GM10266 (cell line): ENCODE measurements at regions not wholly inside any gene's neighbourhood (a gene's known extent, or its start where the extent isn't known, plus 50 kb on each side); places are given as distances from the start of the nearest gene placed in this dataset.

Experiments
- DNase-seq: peaks from one replicate; pipeline ENCODE4 v3.0.0; 2012; ENCODE audit errors: extremely low spot score
- CTCF ChIP-seq: IDR thresholded peaks from 2 replicates; pipeline ENCODE4 v1.5.1; 2012; ENCODE audit warnings: mild to moderate bottlenecking, low read depth; ENCODE audit not compliant: control insufficient read depth, insufficient read depth; ENCODE audit errors: missing control alignments

- no peak for TF ChIP-seq CTCF
- DNase-seq, result no peak
Observed at GRCh38 chr22:49100316-49100715, 727.4 kb downstream of the BRD1 start.

GRCh38 chr22:49099496-49100124, 728.1 kb downstream of the BRD1 start:
- DNase-seq, result no peak
- no peak for TF ChIP-seq CTCF

- DNase-seq, result no peak
- TF ChIP-seq CTCF, result no peak
Observed at GRCh38 chr22:49099089-49099488, 728.6 kb downstream of the BRD1 start.

GRCh38 chr22:49097966-49098365, 729.7 kb downstream of the BRD1 start:
- TF ChIP-seq CTCF, result no peak
- no peak for DNase-seq

GRCh38 chr22:49097171-49097925, 730.3 kb downstream of the BRD1 start:
- no peak for DNase-seq
- no peak for TF ChIP-seq CTCF

DNA sequence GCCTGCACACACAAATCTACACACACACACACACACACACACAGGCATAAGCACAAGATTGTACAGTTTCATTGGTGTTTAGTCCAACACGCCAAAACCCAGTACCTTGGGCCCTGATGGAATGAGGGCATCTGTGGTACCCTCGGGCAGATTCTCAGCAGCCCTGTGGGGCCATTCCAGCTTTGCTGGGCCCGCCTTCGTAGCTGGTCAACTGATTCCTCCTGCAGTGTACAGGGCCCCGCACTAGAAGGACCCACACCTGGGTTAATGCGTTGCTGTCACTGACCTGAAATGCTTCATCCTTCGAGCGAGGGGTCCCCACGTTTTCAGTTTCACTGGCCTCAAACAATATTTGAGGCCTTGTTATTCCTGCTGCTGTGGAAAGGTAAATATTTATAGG, 731.2 kb downstream of the BRD1 start:
- TF ChIP-seq CTCF, result no peak
- DNase-seq, result no peak

DNA sequence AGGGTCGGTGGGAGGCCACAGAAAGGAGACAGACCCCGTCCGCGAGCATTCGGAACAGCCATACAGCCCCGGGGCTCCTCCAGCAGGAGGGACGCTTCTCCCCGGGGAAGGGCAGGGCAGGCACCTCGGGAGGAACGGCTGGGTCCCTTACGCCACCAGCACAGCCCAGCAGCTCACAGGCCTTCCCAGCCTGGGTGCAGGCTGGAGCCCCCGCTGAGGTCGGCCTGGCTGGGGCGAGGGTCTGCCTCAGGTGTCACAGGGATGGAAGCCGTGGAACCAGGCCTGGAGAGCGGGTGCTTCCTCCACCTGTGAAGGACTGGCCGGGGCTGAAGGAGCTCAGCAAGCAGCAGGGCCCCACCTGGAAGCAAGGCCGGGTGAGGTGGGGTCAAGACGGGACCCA, 732.3 kb downstream of the BRD1 start:
- no peak for TF ChIP-seq CTCF
- no peak for DNase-seq
